ENCODE measurements at regions not wholly inside any gene's neighbourhood (a gene's known extent, or its start where the extent isn't known, plus 50 kb on each side); places are given as distances from the start of the nearest gene placed in this dataset.

DNA sequence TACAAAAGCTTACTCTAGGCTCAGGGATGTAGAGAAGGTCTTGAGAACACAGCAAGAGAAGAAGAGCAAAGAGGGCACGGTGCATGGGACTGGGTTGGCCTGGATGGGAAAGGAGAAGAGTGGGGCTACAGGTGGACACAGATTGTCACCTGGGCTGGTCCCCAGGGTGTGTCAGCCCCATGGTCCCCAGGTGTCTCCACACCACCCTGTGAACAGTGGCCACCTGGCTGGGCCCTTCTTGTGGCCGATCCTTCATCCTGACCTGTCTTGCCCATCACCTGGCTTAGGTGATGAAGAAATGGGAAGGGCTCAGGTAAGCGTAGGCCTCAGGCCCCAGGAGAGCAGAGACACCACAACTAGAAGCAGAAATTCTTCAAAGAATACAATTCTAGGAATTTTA, 188.9 kb downstream of the TENT4A start:
- Histone ChIP-seq H3K27me3 (ENCODE audit: insufficient read depth, low read length) (no peaks in the 10 kb centered on the region), H2AFZ (ENCODE audit: low read depth, low read length) (no peak overlapping the region), H3K9me3 (ENCODE audit: low read length) (peaks cover 3% of the 10 kb centered on the region), H3K4me1 (ENCODE audit: insufficient read depth, low read length) (peaks cover 7% of the 10 kb centered on the region), H3K36me3 (ENCODE audit: insufficient read depth, low read length) (no peaks in the 10 kb centered on the region), H3K4me3 (ENCODE audit: low read length) (no peak overlapping the region)

DNA sequence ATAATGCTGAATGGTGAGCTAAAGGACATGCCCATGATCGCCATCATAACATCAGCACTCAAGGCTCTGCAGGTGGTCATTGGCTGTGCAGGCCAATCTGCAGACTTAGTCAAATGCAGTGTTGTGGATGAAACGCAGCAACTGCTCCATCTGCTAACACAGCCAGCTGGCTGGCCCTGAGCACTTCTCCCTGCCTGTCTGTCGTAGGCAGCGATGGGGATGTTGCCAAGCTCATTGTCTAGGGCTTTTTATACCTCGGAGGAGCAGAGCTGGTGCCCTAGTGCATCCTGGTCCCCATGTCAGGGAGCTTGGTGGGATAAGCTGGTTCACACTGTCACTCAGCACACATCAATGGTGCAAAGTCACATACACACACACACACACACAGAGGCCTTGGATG, 189.4 kb downstream of the TENT4A start:
- no peaks in the 10 kb centered on the region for H3K27me3 ChIP-seq (ENCODE audit: insufficient read depth, low read length)
- no peak overlapping the region for H2AFZ ChIP-seq (ENCODE audit: low read depth, low read length)
- H3K4me1 ChIP-seq (ENCODE audit: insufficient read depth, low read length), result peaks cover 7% of the 10 kb centered on the region
- H3K36me3 ChIP-seq (ENCODE audit: insufficient read depth, low read length), result no peaks in the 10 kb centered on the region
- no peak overlapping the region for H3K4me3 ChIP-seq (ENCODE audit: low read length)
- peaks cover 3% of the 10 kb centered on the region for H3K9me3 ChIP-seq (ENCODE audit: low read length)

- Histone ChIP-seq H2AFZ (ENCODE audit: low read depth, low read length) (no peak overlapping the region), H3K4me3 (ENCODE audit: low read length) (no peak overlapping the region), H3K4me1 (ENCODE audit: insufficient read depth, low read length) (peaks cover 7% of the 10 kb centered on the region), H3K27me3 (ENCODE audit: insufficient read depth, low read length) (no peaks in the 10 kb centered on the region), H3K9me3 (ENCODE audit: low read length) (peaks cover 3% of the 10 kb centered on the region), H3K36me3 (ENCODE audit: insufficient read depth, low read length) (no peaks in the 10 kb centered on the region)
These were observed 190.7 kb downstream of the TENT4A start for GRCh38 chr5:6903934-6904333.

- Histone ChIP-seq H3K9me3 (ENCODE audit: low read length) (peaks cover 3% of the 10 kb centered on the region), H3K4me3 (ENCODE audit: low read length) (no peak overlapping the region), H2AFZ (ENCODE audit: low read depth, low read length) (no peak overlapping the region), H3K27me3 (ENCODE audit: insufficient read depth, low read length) (no peaks in the 10 kb centered on the region), H3K4me1 (ENCODE audit: insufficient read depth, low read length) (peaks cover 7% of the 10 kb centered on the region), H3K36me3 (ENCODE audit: insufficient read depth, low read length) (no peaks in the 10 kb centered on the region)
These were observed 191.6 kb downstream of the TENT4A start for GRCh38 chr5:6904860-6905259.

DNA sequence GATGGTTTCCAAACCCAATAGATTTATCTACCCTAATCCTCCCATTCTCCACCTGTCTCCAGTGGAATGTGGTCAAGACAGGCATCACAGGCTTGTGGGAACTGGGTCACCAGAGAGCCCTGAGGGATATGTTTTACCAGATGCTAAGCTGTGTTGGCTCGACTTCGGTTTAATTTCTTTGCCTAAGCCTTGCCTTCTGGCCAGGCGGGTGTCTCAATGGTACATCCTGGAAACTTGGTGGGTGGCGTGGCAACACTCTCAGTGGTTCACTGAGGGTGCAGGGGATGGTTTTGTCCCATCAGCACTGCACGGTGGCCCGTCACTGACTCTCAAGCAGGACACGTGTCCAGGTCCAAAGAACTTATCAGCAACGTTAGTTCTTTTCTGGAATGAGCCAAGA, 192.2 kb downstream of the TENT4A start:
- no peak overlapping the region for H3K4me3 ChIP-seq (ENCODE audit: low read length)
- no peaks in the 10 kb centered on the region for H3K27me3 ChIP-seq (ENCODE audit: insufficient read depth, low read length)
- H3K9me3 ChIP-seq (ENCODE audit: low read length), result peaks cover 3% of the 10 kb centered on the region
- H3K36me3 ChIP-seq (ENCODE audit: insufficient read depth, low read length), result no peaks in the 10 kb centered on the region
- no peak overlapping the region for H2AFZ ChIP-seq (ENCODE audit: low read depth, low read length)
- H3K4me1 ChIP-seq (ENCODE audit: insufficient read depth, low read length), result peaks cover 7% of the 10 kb centered on the region

- Histone ChIP-seq H3K36me3 (ENCODE audit: insufficient read depth, low read length) (no peaks in the 10 kb centered on the region), H3K4me1 (ENCODE audit: insufficient read depth, low read length) (peaks cover 4% of the 10 kb centered on the region), H3K27me3 (ENCODE audit: insufficient read depth, low read length) (no peaks in the 10 kb centered on the region), H3K4me3 (ENCODE audit: low read length) (no peak overlapping the region), H2AFZ (ENCODE audit: low read depth, low read length) (no peak overlapping the region), H3K9me3 (ENCODE audit: low read length) (peaks cover 3% of the 10 kb centered on the region)
These were observed 192.7 kb downstream of the TENT4A start for GRCh38 chr5:6905883-6906282.

- no peak overlapping the region for H2AFZ ChIP-seq (ENCODE audit: low read depth, low read length)
- peaks cover 5% of the 10 kb centered on the region for H3K9me3 ChIP-seq (ENCODE audit: low read length)
- no peaks in the 10 kb centered on the region for H3K4me1 ChIP-seq (ENCODE audit: insufficient read depth, low read length)
- no peaks in the 10 kb centered on the region for H3K27me3 ChIP-seq (ENCODE audit: insufficient read depth, low read length)
- no peak overlapping the region for H3K4me3 ChIP-seq (ENCODE audit: low read length)
- H3K36me3 ChIP-seq (ENCODE audit: insufficient read depth, low read length), result no peaks in the 10 kb centered on the region
These were observed 194.2 kb downstream of the TENT4A start for GRCh38 chr5:6907320-6907918.

GRCh38 chr5:6909901-6910300, 196.7 kb downstream of the TENT4A start:
- Histone ChIP-seq H3K4me3 (ENCODE audit: low read length) (no peak overlapping the region), H3K36me3 (ENCODE audit: insufficient read depth, low read length) (no peaks in the 10 kb centered on the region), H2AFZ (ENCODE audit: low read depth, low read length) (no peak overlapping the region), H3K4me1 (ENCODE audit: insufficient read depth, low read length) (no peaks in the 10 kb centered on the region), H3K9me3 (ENCODE audit: low read length) (peaks cover 2% of the 10 kb centered on the region), H3K27me3 (ENCODE audit: insufficient read depth, low read length) (no peaks in the 10 kb centered on the region)

GRCh38 chr5:6910950-6911349, 197.7 kb downstream of the TENT4A start:
- H3K4me1 ChIP-seq (ENCODE audit: insufficient read depth, low read length), result no peaks in the 10 kb centered on the region
- H3K9me3 ChIP-seq (ENCODE audit: low read length), result peaks cover 2% of the 10 kb centered on the region
- H3K4me3 ChIP-seq (ENCODE audit: low read length), result no peak overlapping the region
- no peaks in the 10 kb centered on the region for H3K36me3 ChIP-seq (ENCODE audit: insufficient read depth, low read length)
- H2AFZ ChIP-seq (ENCODE audit: low read depth, low read length), result no peak overlapping the region
- H3K27me3 ChIP-seq (ENCODE audit: insufficient read depth, low read length), result no peaks in the 10 kb centered on the region

DNA sequence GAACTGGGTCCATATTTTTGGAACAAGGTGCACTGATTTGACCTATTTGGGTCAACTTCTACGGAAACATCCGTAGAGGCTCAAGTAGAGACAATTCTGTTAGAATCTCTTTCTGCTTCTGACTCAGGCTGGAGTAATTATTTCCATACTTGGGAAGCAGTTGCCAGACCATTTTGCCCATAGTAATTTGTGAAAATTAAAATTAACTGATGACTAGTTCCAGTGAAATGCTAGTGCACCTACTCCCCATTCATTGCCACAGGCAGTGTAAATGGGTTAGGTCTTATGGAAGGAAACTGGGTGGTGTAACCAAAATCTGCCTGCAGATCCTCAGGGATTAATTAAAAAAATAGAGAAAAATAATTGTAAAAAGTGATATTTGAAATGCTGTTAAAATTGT, 201.1 kb downstream of the TENT4A start:
- Histone ChIP-seq H3K4me3 (ENCODE audit: low read length) (no peak overlapping the region), H2AFZ (ENCODE audit: low read depth, low read length) (no peak overlapping the region), H3K36me3 (ENCODE audit: insufficient read depth, low read length) (no peaks in the 10 kb centered on the region), H3K4me1 (ENCODE audit: insufficient read depth, low read length) (no peaks in the 10 kb centered on the region), H3K27me3 (ENCODE audit: insufficient read depth, low read length) (no peaks in the 10 kb centered on the region), H3K9me3 (ENCODE audit: low read length) (peaks cover 2% of the 10 kb centered on the region)

GRCh38 chr5:6915574-6915973, 202.3 kb downstream of the TENT4A start:
- no peak overlapping the region for H2AFZ ChIP-seq (ENCODE audit: low read depth, low read length)
- no peaks in the 10 kb centered on the region for H3K36me3 ChIP-seq (ENCODE audit: insufficient read depth, low read length)
- H3K4me1 ChIP-seq (ENCODE audit: insufficient read depth, low read length), result no peaks in the 10 kb centered on the region
- H3K9me3 ChIP-seq (ENCODE audit: low read length), result peaks cover 2% of the 10 kb centered on the region
- no peaks in the 10 kb centered on the region for H3K27me3 ChIP-seq (ENCODE audit: insufficient read depth, low read length)
- H3K4me3 ChIP-seq (ENCODE audit: low read length), result no peak overlapping the region

DNA sequence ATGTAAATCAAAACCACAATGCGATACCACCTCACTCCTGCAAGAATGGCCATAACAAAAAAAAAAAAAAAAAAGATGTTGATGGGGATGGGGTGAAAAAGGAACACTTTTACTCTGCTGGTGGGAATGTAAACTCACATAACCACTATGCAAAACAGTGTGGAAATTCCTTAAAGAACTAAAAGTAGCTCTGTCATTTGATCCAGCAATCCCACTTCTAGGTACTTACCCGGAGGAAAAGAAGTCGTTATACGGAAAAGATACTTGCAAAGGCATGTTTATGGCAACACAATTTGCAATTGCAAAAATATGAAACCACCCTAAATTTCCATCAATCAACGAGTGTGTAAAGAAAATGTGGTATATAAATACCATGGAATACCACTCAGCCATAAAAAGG, 205.0 kb downstream of the TENT4A start:
- no peaks in the 10 kb centered on the region for H3K9me3 ChIP-seq (ENCODE audit: low read length)
- no peaks in the 10 kb centered on the region for H3K36me3 ChIP-seq (ENCODE audit: insufficient read depth, low read length)
- H3K27me3 ChIP-seq (ENCODE audit: insufficient read depth, low read length), result no peaks in the 10 kb centered on the region
- H3K4me3 ChIP-seq (ENCODE audit: low read length), result no peak overlapping the region
- H3K4me1 ChIP-seq (ENCODE audit: insufficient read depth, low read length), result no peaks in the 10 kb centered on the region
- H2AFZ ChIP-seq (ENCODE audit: low read depth, low read length), result no peak overlapping the region

DNA sequence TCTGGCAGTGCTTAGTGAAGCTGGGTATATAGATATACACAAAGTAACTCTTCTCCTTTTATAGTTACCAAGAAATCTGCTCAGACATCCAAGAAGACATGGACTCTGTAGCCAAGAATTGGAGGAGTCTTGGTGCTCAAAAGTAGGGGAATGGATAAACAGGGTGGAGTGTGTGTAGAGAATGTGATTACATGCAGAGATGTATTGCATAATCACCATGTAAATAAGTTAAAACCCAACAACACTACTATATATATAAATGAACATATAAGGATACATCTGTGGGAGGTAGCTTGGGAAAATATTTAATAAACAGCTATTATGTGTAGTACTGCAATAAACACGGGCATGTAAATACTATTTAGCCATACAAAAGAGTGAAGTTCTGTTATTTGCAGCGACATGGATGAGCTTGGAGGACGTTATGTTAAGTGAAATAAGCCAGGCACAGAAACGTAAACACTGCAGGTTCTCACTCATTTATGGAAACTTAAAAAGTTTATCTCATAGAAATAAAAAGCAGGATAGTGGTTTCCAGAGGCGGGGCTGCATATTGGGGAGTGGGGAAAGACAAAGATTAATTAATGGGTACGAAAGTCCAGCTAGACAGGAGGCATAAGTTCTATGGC, 207.5 kb downstream of the TENT4A start:
- Histone ChIP-seq H3K36me3 (ENCODE audit: insufficient read depth, low read length) (no peaks in the 10 kb centered on the region), H3K9me3 (ENCODE audit: low read length) (no peaks in the 10 kb centered on the region), H3K4me1 (ENCODE audit: insufficient read depth, low read length) (peaks cover 10% of the 10 kb centered on the region), H2AFZ (ENCODE audit: low read depth, low read length) (no peak overlapping the region), H3K27me3 (ENCODE audit: insufficient read depth, low read length) (no peaks in the 10 kb centered on the region), H3K4me3 (ENCODE audit: low read length) (no peak overlapping the region)

DNA sequence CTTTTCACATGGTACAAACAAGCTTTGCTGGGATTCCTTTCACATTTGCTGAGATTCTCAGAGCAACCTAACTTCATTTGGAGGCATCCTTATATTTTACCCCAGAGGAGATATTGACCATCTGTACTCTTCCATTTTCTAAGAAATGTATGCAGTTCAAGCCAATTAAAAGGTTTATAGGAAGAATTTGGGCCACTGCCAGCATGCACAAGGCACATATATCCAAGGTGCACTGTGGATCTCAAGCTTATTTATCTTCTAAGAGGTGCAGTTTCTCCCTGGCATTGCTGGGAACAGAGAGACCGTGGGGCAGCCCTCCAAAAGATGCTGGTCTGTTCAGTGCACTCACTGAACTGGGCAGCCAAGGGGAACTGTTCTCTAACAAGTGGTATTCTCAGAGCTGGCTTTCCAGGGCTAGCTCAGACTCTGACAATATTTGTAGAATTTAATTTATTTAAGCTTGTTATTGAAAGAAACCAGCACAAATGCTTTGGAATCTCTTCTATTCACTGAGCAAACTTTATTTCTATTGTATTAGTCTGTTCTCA, 213.3 kb downstream of the TENT4A start:
- Histone ChIP-seq H3K9me3 (ENCODE audit: low read length) (peaks cover 2% of the 10 kb centered on the region), H3K4me3 (ENCODE audit: low read length) (no peak overlapping the region), H3K4me1 (ENCODE audit: insufficient read depth, low read length) (peaks cover 16% of the 10 kb centered on the region), H2AFZ (ENCODE audit: low read depth, low read length) (no peak overlapping the region), H3K36me3 (ENCODE audit: insufficient read depth, low read length) (no peaks in the 10 kb centered on the region), H3K27me3 (ENCODE audit: insufficient read depth, low read length) (no peaks in the 10 kb centered on the region)
